T47D (cell line): ENCODE measurements at regions not wholly inside any gene's neighbourhood (a gene's known extent, or its start where the extent isn't known, plus 50 kb on each side); places are given as distances from the start of the nearest gene placed in this dataset.

Experiments
- DNase-seq, 2 experiments: peaks; one replicate each; pipeline versions ENCODE4 v3.0.0 to v3.0.0-alpha.2; 2011 to 2012; ENCODE audit warnings: low read depth in 1 of 2, low spot score in 1 of 2
- JUND ChIP-seq: IDR thresholded peaks from 2 replicates; pipeline ENCODE4 v1.6.1; 2012; ENCODE audit warnings: low read depth
- in situ Hi-C: cut with HindIII; loops from 2 replicates; pipeline ENCODE4 v1.10.0; 2016; ENCODE audit warnings: low sequenced_read_pairs, low pct_unique_long_range_greater_than_20kb

- in situ Hi-C loops, result no loop called here
- TF ChIP-seq JUND, result no peak
- DNase-seq, result no peak
Measured at GRCh38 chr1:17913326-17914115, 158.4 kb downstream of the ACTL8 start.

DNA sequence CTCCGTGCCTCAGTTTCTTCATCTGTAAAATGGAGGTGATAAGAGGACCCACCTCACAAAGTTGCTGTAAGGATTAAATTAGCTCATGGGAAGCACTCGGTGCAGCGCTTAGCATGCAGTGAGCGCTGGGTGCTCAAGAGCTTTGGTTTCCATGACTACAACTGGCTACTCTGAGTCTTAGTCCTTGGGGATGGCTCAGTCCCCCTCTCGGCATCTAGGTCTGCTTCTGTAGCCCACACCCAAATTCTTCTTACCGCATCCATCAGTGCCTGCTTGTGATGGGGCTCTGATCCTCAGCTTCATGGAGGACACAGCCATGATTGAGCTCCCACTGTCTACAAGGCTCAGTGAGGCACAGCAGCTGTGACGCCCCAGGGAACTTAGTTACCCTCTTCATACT is 159.0 kb downstream of the ACTL8 start:
- in situ Hi-C loops, result no loop called here
- no peak for DNase-seq
- no peak for TF ChIP-seq JUND

DNA sequence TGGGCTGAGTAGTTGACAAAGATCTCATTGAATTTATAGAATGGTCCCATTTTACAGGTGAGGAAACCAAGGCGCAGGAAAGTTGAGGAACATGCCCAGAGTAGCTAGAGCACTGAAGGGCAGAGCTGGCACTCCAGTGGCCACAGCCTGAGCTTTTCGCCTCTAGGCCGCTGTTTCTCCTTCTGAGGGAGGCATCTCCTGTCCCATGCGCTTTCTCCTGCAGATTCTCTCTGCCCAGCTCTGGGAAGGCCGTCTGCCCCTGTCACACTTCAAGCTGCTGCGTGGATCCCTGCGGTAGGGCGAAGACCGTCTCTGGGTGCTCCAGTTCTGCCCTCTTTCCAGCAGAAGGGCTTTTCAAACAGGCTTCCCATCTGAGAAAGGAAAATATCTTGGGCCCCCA is 159.9 kb downstream of the ACTL8 start:
- no peak for TF ChIP-seq JUND
- DNase-seq, result no peak
- in situ Hi-C loops, result no loop called here

DNA sequence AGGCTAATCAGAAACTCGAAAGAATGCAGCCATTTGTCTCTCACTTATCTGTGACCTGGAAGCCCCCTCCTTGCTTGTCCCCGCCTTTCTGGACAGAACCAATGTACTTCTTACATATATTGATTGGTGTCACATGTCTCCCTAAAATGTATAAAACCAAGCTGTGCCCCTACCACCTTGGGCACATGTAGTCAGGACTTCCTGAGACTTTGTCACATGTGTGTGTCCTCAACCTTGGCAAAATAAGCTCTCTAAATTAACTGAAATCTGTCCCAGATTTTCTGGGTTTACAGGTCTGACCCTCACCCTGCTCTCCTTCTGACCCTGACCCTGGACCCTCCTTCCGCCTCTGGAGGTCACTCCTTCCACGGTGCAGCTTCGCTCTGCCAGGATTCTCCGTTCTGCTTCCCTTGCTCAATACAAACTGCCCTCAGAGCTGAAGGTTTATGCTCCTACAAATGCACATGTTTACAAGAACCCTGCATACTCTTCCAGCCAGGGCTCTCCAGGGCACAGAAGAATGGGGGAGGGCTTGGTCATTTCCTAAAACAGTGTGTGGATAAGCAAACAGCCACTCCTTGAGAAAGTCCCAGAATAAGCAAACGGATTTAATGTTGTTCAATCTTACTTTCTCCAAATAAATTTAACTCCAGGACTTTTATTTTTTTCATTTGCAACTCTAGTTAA is 160.5 kb downstream of the ACTL8 start:
- no peak for TF ChIP-seq JUND

GRCh38 chr1:17916702-17917101 is 161.6 kb downstream of the ACTL8 start:
- no peak for TF ChIP-seq JUND
- DNase-seq, result no peak
- in situ Hi-C loops, result no loop called here

More for the DNA sequence above, 160.5 kb downstream of the ACTL8 start:
- in situ Hi-C loops, result no loop called here
- no peak for DNase-seq

GRCh38 chr1:17919525-17920439 is 164.6 kb downstream of the ACTL8 start:
- in situ Hi-C loops, result no loop called here
- DNase-seq, result peak; percentile 34 to 76
- TF ChIP-seq JUND, result no peak

DNA sequence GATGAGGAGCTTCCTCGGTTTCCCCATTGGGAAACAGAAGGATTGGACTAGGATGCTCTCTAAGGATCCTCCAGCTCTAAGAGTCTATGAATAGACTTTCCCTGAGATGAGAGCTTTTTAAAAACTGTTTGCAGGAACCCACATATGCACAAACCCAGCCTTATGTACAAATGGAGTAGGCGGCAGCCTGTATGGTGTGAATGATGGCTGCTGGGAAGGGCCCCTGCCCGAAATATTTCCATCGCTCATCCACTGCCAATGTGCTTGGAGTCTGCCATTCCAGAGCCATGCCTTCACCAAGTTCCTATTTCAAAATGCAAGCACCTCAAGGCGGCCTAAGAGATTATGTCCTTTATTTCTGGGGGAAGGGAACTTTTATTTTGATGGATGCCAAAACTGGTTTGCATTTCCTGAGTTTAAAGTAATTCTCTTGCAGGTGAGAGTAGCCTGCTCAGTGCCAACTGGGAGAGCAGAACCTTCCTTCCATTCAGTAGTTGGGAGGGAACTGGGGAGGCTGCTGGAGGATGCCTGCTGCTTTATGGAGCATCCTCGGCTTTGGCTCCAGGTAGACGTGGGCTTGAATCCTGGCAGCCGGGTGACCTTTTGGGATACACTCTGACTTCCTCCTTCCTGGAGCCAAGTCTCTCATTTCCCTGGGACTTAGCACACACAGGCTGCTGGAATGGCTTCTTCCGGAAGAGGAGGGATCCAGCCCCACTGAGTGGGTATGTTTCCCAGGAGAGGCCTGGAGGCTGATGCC is 165.9 kb downstream of the ACTL8 start:
- no peak for DNase-seq
- TF ChIP-seq JUND, result no peak
- in situ Hi-C loops, result no loop called here

GRCh38 chr1:17922833-17923232 is 167.7 kb downstream of the ACTL8 start:
- DNase-seq, result peak; percentile 13 to 55
- in situ Hi-C loops, result no loop called here
- TF ChIP-seq JUND, result no peak

- in situ Hi-C loops, result no loop called here
- no peak for TF ChIP-seq JUND
- no peak for DNase-seq
Measured at GRCh38 chr1:17923666-17924065, 168.5 kb downstream of the ACTL8 start.

- in situ Hi-C loops, result no loop called here
- TF ChIP-seq JUND, result no peak
- no peak for DNase-seq
Measured at GRCh38 chr1:17924578-17924977, 169.4 kb downstream of the ACTL8 start.

DNA sequence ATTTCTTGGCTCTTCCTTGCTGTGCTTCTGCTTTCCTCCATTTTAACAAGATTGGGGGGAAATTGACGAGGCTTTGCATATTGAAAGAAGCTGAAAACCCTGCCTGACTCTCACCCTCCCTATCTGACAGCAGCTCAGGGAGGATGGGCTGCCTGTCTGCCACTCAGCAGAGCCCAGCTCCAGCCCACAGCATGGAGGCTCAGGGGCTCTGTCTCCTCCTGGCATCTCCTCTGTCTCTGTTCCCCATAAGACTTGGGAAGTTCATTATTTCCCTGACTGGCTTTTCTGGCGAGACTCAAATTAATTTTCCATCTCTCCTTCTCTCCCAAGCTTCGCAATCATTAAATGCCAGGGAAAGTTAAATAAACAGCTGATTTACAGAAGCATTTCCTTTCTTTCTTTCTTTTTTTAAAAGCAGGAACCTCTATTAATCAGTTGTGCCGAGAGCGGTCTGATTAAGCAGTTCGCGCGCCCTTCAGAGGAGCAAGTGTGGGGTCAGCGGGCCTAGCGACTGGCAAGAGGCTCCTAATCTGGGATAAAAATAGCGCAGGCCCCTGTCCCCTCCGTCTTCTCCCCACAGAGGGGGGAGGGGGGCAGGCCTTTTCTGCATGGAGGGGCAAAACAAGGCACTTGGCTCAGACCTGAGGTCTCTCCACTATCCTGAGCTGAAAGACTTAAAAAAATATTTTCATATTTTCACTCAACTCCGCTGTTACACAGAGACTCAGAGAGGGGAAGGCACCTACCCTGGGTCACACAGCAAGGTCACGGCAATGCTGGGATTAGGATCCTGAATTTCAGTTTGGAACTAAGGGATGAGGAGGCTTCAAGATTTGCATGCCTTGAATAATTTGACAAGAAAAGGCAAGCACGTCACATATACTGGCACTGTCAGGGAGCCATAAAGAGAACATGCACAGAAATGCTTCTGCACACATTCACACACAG is 170.4 kb downstream of the ACTL8 start:
- no peak for DNase-seq
- in situ Hi-C loops, result no loop called here
- no peak for TF ChIP-seq JUND
